Ovary (tissue), 7 donors: ENCODE measurements at regions not wholly inside any gene's neighbourhood (a gene's known extent, or its start where the extent isn't known, plus 50 kb on each side); places are given as distances from the start of the nearest gene placed in this dataset.

Source experiments
- DNase-seq, 5 donors: peaks; one replicate each; pipeline ENCODE4 v3.0.0-alpha.2; 2019 to 2020
- H3K27ac ChIP-seq, 2 donors: fragments of 200-600 bp; one replicate each; pipeline versions ENCODE4 v1.5.1 to v1.8.0; 2019 to 2022
- H3K27me3 ChIP-seq: fragments of 200-600 bp; one replicate; pipeline ENCODE4 v1.8.0; 2022
- H3K36me3 ChIP-seq: fragments of 200-600 bp; sonication (generic); one replicate; pipeline ENCODE4 v1.5.1; 2019
- H3K4me1 ChIP-seq: one replicate; pipeline ENCODE4 v1.8.1; 2013; ENCODE audit warnings: mild to moderate bottlenecking, moderate library complexity; ENCODE audit not compliant: insufficient read depth
- H3K4me3 ChIP-seq: fragments of 200-600 bp; sonication (generic); one replicate; pipeline ENCODE4 v1.5.1; 2017
- H3K9me3 ChIP-seq, 2 donors: fragments of 200-600 bp in 1 of 2; sonication (generic) in 1 of 2; one replicate each; pipeline versions ENCODE4 v1.5.1 to v1.8.1; 2013 to 2019; ENCODE audit warnings: mild to moderate bottlenecking in 1 of 2, moderate library complexity in 1 of 2
- CTCF ChIP-seq, 3 donors: fragments of 450-650 bp in 2 of 3; fragments of 200-600 bp in 1 of 3; IDR thresholded peaks; one replicate each; pipeline versions ENCODE4 v1.5.1 to v1.8.0; 2016 to 2022; ENCODE audit warnings: antibody characterized with exemption in 3 of 3, mild to moderate bottlenecking in 1 of 3
- EP300 ChIP-seq: sonication (generic); formaldehyde crosslinking; IDR thresholded peaks from one replicate; pipeline ENCODE4 v1.6.1; 2017; ENCODE audit warnings: antibody characterized with exemption
- POLR2A ChIP-seq: fragments of 450-650 bp; IDR thresholded peaks from one replicate; pipeline ENCODE4 v1.6.1; 2017; ENCODE audit warnings: antibody characterized with exemption, mild to moderate bottlenecking, moderate library complexity
- WGBS, 3 donors: extraction: QIAGEN DNeasy Blood & Tissue Kit in 1 of 3; methylation state at CpG; one replicate each; pipeline versions ENCODE4 v1.1.5 to v1.1.7; 2013 to 2017; 5-methylcytosine and 5-hydroxymethylcytosine counted together
- intact Hi-C, 4 donors: fragments of 100-400 bp; cut with DNase I; formaldehyde crosslinking; loops; one replicate each; pipeline versions ENCODE4 v1.11.0 to v1.15.1; 2022 to 2023
- donor health status: DM: no; HTN: no; CAD: no; lungs with moderate emphysema.
- donor health status: DM: no; HTN: no; CAD: no.
- donor health status: Bipolar disorder and iron deficiency.
- donor health status: DM: no; HTN: no; CAD: no.
- donor health status: DM: yes; HTN: yes; CAD: no.

GRCh38 chr1:3954170-3955169 lies 54.4 kb upstream of the C1orf174 start:
- no peaks in the 10 kb centered on the region for H3K36me3 ChIP-seq
- WGBS, 3 donors: 31 to 39% (median 32%) methylated on average over 29 of the region's 29 CpGs
- intact Hi-C loops: no loop called here
- TF ChIP-seq EP300 (no peak), CTCF (IDR thresholded peaks at IDR 0.05) (no peak), POLR2A (no peak)
- H3K27ac ChIP-seq: no peak overlapping the region
- H3K4me3 ChIP-seq: no peak overlapping the region
- H3K27me3 ChIP-seq: no peaks in the 10 kb centered on the region
- no peak for DNase-seq
- H3K4me1 ChIP-seq: no peaks in the 10 kb centered on the region
- no peaks in the 10 kb centered on the region for H3K9me3 ChIP-seq

GRCh38 chr1:3955196-3955772 lies 55.2 kb upstream of the C1orf174 start:
- TF ChIP-seq EP300 (no peak), POLR2A (no peak), CTCF (IDR thresholded peaks at IDR 0.05) (no peak)
- Histone ChIP-seq H3K36me3 (no peaks in the 10 kb centered on the region), H3K4me3 (no peak overlapping the region), H3K4me1 (no peaks in the 10 kb centered on the region), H3K27ac (no peak overlapping the region), H3K27me3 (no peaks in the 10 kb centered on the region), H3K9me3 (no peaks in the 10 kb centered on the region)
- intact Hi-C loops: no loop called here
- WGBS, 3 donors: 63 to 70% (median 68%) methylated on average over 18 of the region's 18 CpGs
- DNase-seq: no peak

GRCh38 chr1:3956527-3957170 lies 56.6 kb upstream of the C1orf174 start:
- TF ChIP-seq CTCF (IDR thresholded peaks at IDR 0.05) (no peak), EP300 (no peak), POLR2A (no peak)
- H3K4me1 ChIP-seq: no peaks in the 10 kb centered on the region
- no peaks in the 10 kb centered on the region for H3K9me3 ChIP-seq
- H3K27me3 ChIP-seq: no peaks in the 10 kb centered on the region
- intact Hi-C loops: no loop called here
- no peak overlapping the region for H3K4me3 ChIP-seq
- DNase-seq: no peak
- no peak overlapping the region for H3K27ac ChIP-seq
- 78 to 80% (median 78%) methylated on average over 14 of the region's 14 CpGs for WGBS, 3 donors
- no peaks in the 10 kb centered on the region for H3K36me3 ChIP-seq

GRCh38 chr1:3959361-3959760 lies 59.3 kb upstream of the C1orf174 start:
- Histone ChIP-seq H3K36me3 (no peaks in the 10 kb centered on the region), H3K27me3 (no peaks in the 10 kb centered on the region), H3K4me3 (no peak overlapping the region), H3K9me3 (no peaks in the 10 kb centered on the region), H3K4me1 (no peaks in the 10 kb centered on the region), H3K27ac (no peak overlapping the region)
- intact Hi-C loops: no loop called here
- no peak for DNase-seq
- WGBS, 3 donors: 72 to 86% (median 81%) methylated on average over 12 of the region's 12 CpGs
- TF ChIP-seq CTCF (IDR thresholded peaks at IDR 0.05) (no peak), EP300 (no peak)
